Epithelial cell of esophagus (primary cell): ENCODE measurements at regions not wholly inside any gene's neighbourhood (a gene's known extent, or its start where the extent isn't known, plus 50 kb on each side); places are given as distances from the start of the nearest gene placed in this dataset.
"Not testable (repeated sequence)": the region's sequence is repeated elsewhere in the genome, so short reads cannot be mapped to it uniquely, and the experiment has no call there.

ENCODE experiments used
- DNase-seq: peaks from one replicate; pipeline ENCODE4 v3.0.0; 2010; ENCODE audit warnings: low read depth
- H3K4me3 ChIP-seq: 2 replicates; pipeline ENCODE4 v1.5.1; 2011; ENCODE audit warnings: mild to moderate bottlenecking, low read length, control low read depth
- CTCF ChIP-seq: IDR thresholded peaks from 2 replicates; pipeline ENCODE4 v1.5.1; 2011; ENCODE audit warnings: low read depth, mild to moderate bottlenecking, low read length, control low read depth, inconsistent platforms; ENCODE audit not compliant: insufficient read depth; ENCODE audit errors: missing control alignments

DNA sequence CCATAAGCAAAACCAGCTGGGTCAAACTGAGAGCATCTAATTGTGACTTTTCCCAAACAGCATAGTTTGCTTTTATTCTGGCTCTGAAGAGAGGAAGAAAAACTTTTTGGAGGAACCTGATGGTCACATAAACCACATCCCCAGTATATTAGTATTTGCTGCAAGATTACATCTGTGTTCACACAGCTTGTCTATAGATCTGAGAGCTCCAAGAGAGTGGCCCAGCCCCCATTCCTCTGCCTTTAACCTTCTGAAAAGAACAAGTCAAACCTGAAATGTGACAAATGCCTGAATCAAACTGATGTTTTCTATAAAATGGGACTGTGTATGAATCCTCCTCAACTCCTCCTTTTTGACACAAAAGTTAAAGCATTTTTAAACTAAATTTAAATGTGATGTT, 435.2 kb downstream of the ZNF479 start:
- not testable (repeated sequence) for H3K4me3 ChIP-seq, DNase-seq

- H3K4me3 ChIP-seq = no peak overlapping the region
- DNase-seq = no peak
- no peak for TF ChIP-seq CTCF
Measured at GRCh38 chr7:56686276-56686859, 445.9 kb downstream of the ZNF479 start.

DNA sequence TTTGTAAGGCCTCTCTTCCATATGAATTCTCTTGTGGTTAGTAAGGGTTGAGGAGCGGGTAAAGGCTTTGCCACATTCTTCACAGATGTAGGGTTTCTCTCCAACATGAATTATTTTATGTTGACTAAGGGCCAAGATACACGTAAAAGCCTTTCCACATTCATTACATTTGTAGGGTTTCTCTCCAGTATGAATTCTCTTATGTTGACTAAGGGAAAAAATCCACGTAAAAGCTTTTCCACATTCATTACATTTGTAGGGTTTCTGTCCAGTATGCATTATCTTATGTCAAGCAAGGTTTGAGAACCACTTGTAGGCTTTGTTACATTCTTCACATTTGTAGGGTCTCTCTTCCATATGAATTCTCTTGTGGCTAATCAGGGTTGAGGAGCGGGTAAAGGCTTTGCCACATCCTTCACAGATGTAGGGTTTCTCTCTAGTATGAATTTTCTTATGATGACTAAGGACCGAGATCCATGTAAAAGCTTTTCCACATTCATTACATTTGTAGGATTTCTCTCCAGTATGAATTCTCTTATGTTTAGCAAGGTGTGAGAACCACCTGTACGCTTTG, 493.0 kb downstream of the ZNF479 start:
- no peak for TF ChIP-seq CTCF
- no peak overlapping the region for H3K4me3 ChIP-seq
- no peak for DNase-seq

GRCh38 chr7:56609852-56610355, 493.7 kb upstream of the NUPR2 start:
- no peak for DNase-seq
- no peak for TF ChIP-seq CTCF
- H3K4me3 ChIP-seq = no peak overlapping the region

DNA sequence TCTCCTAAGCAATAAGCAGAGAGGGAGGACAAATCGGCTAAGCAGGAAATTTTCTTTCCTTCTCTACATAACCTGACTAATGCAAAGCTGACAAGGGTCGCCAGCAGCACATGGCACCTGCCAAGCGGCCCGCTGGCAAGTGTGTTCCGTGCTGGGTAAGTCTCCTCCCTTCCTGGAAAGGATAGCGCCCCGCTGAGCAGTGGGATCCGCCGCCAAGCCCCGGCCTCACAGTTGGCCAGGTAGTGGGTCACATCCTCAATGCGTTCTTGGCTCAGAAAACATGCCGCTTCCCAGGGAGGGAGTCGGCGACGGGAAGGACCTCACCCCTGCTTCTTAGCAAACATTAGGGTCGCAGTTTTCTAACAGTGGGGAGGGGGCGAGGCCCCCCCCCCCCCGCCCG, 488.9 kb upstream of the NUPR2 start:
- H3K4me3 ChIP-seq = no peak overlapping the region
- no peak for TF ChIP-seq CTCF
- no peak for DNase-seq

GRCh38 chr7:56578612-56579011, 462.4 kb upstream of the NUPR2 start:
- TF ChIP-seq CTCF = no peak
- no peak for DNase-seq
- no peak overlapping the region for H3K4me3 ChIP-seq

DNA sequence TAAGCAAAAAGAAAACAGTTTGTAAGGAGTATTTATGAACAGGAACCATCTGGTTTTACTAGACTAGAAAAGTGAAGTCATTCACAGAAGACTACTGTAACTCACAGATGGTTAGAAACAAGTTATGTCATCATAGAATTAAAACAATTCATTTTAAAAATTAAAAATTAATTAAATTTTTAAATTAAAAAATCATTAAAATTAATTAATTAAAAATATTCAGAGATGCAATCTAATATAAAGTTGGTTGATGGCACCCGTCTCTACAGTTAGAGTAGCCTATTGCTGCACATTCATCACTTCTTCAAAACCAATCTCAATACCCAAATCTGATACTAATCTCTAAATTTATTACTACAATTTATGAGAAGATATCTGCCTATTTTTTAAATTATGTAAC, 454.8 kb upstream of the NUPR2 start:
- no peak for DNase-seq
- TF ChIP-seq CTCF = no peak
- no peak overlapping the region for H3K4me3 ChIP-seq
